Skeletal muscle tissue (tissue), 3 donors: ENCODE measurements at regions not wholly inside any gene's neighbourhood (a gene's known extent, or its start where the extent isn't known, plus 50 kb on each side); places are given as distances from the start of the nearest gene placed in this dataset.

ENCODE experiments used
- H3K27ac ChIP-seq: one replicate; pipeline ENCODE4 v1.7.0; 2013; ENCODE audit warnings: mild to moderate bottlenecking, low read depth, low read length, inconsistent platforms
- H3K27me3 ChIP-seq, 3 donors: one replicate each; pipeline ENCODE4 v1.7.0; 2013; ENCODE audit warnings: low read length in 3 of 3; ENCODE audit not compliant: control insufficient read depth in 3 of 3, insufficient read depth in 3 of 3
- H3K36me3 ChIP-seq, 3 donors: one replicate each; pipeline ENCODE4 v1.7.0; 2013; ENCODE audit warnings: low read length in 3 of 3; ENCODE audit not compliant: control insufficient read depth in 3 of 3, insufficient read depth in 3 of 3
- H3K4me1 ChIP-seq, 3 donors: one replicate each; pipeline ENCODE4 v1.7.0; 2013; ENCODE audit warnings: low read length in 3 of 3, mild to moderate bottlenecking in 3 of 3; ENCODE audit not compliant: control insufficient read depth in 3 of 3, insufficient read depth in 3 of 3
- H3K4me3 ChIP-seq, 3 donors: one replicate each; pipeline ENCODE4 v1.7.0; 2013; ENCODE audit warnings: low read length in 3 of 3
- H3K9ac ChIP-seq, 3 donors: one replicate each; pipeline ENCODE4 v1.7.0; 2013; ENCODE audit warnings: low read length in 3 of 3, mild to moderate bottlenecking in 3 of 3, moderate library complexity in 2 of 3, low read depth in 1 of 3
- H3K9me3 ChIP-seq, 3 donors: one replicate each; pipeline ENCODE4 v1.7.0; 2013; ENCODE audit warnings: low read length in 3 of 3; ENCODE audit not compliant: control insufficient read depth in 3 of 3
- donor health status: Osteomylitis.

- Histone ChIP-seq H3K36me3 (no peaks in the 10 kb centered on the region), H3K9me3 (no peaks in the 10 kb centered on the region), H3K27ac (peak overlapping the region; percentile 17), H3K4me3 (peak overlapping the region in 1 of 3 donors; percentile 32), H3K4me1 (peaks cover 22 to 56% (median 43%) of the 10 kb centered on the region in 3 donors), H3K27me3 (no peaks in the 10 kb centered on the region), H3K9ac (peak overlapping the region; percentile 26 to 40 (median 34))
Observed at GRCh38 chr15:62440362-62441105, 275.4 kb upstream of the C2CD4B start.

- Histone ChIP-seq H3K27me3 (no peaks in the 10 kb centered on the region), H3K4me1 (peaks cover 26 to 62% (median 40%) of the 10 kb centered on the region in 3 donors), H3K4me3 (no peak overlapping the region), H3K9me3 (no peaks in the 10 kb centered on the region), H3K9ac (peak overlapping the region in 1 of 3 donors; percentile 22), H3K27ac (peak overlapping the region; percentile 50), H3K36me3 (no peaks in the 10 kb centered on the region)
Observed at GRCh38 chr15:62444104-62445022, 279.3 kb upstream of the C2CD4B start.

GRCh38 chr15:62445244-62445643, 280.2 kb upstream of the C2CD4B start:
- H3K9me3 ChIP-seq: no peaks in the 10 kb centered on the region
- peaks cover 23 to 60% (median 33%) of the 10 kb centered on the region in 3 donors for H3K4me1 ChIP-seq
- H3K9ac ChIP-seq: no peak overlapping the region
- no peak overlapping the region for H3K4me3 ChIP-seq
- no peaks in the 10 kb centered on the region for H3K36me3 ChIP-seq
- no peaks in the 10 kb centered on the region for H3K27me3 ChIP-seq
- peak overlapping the region; percentile 50 for H3K27ac ChIP-seq

- H3K27me3 ChIP-seq: no peaks in the 10 kb centered on the region
- H3K4me1 ChIP-seq: peaks cover 16 to 55% (median 28%) of the 10 kb centered on the region in 3 donors
- H3K27ac ChIP-seq: no peak overlapping the region
- H3K4me3 ChIP-seq: no peak overlapping the region
- H3K9me3 ChIP-seq: no peaks in the 10 kb centered on the region
- no peaks in the 10 kb centered on the region for H3K36me3 ChIP-seq
- no peak overlapping the region for H3K9ac ChIP-seq
Observed at GRCh38 chr15:62446984-62447383, 281.9 kb upstream of the C2CD4B start.

GRCh38 chr15:62447742-62448141, 282.7 kb upstream of the C2CD4B start:
- H3K4me1 ChIP-seq: peaks cover 20 to 63% (median 34%) of the 10 kb centered on the region in 3 donors
- H3K4me3 ChIP-seq: no peak overlapping the region
- H3K36me3 ChIP-seq: no peaks in the 10 kb centered on the region
- H3K27ac ChIP-seq: peak overlapping the region; percentile 33
- H3K9ac ChIP-seq: no peak overlapping the region
- H3K27me3 ChIP-seq: no peaks in the 10 kb centered on the region
- no peaks in the 10 kb centered on the region for H3K9me3 ChIP-seq

GRCh38 chr15:62449638-62450037, 284.6 kb upstream of the C2CD4B start:
- Histone ChIP-seq H3K4me1 (peaks cover 38 to 69% (median 45%) of the 10 kb centered on the region in 3 donors), H3K9me3 (no peaks in the 10 kb centered on the region)

GRCh38 chr15:62450061-62450460, 285.0 kb upstream of the C2CD4B start:
- H3K27ac ChIP-seq: no peak overlapping the region
- no peaks in the 10 kb centered on the region for H3K27me3 ChIP-seq
- no peak overlapping the region for H3K4me3 ChIP-seq
- H3K9me3 ChIP-seq: no peaks in the 10 kb centered on the region
- no peak overlapping the region for H3K9ac ChIP-seq
- H3K4me1 ChIP-seq: peaks cover 43 to 69% (median 45%) of the 10 kb centered on the region in 3 donors
- H3K36me3 ChIP-seq: no peaks in the 10 kb centered on the region

More at GRCh38 chr15:62449638-62450037, 284.6 kb upstream of the C2CD4B start:
- H3K27ac ChIP-seq: no peak overlapping the region
- H3K36me3 ChIP-seq: no peaks in the 10 kb centered on the region
- no peak overlapping the region for H3K9ac ChIP-seq
- no peak overlapping the region for H3K4me3 ChIP-seq
- H3K27me3 ChIP-seq: no peaks in the 10 kb centered on the region

- Histone ChIP-seq H3K27ac (no peak overlapping the region), H3K9me3 (no peaks in the 10 kb centered on the region), H3K27me3 (no peaks in the 10 kb centered on the region), H3K4me1 (peaks cover 62 to 88% (median 63%) of the 10 kb centered on the region in 3 donors), H3K9ac (no peak overlapping the region), H3K36me3 (no peaks in the 10 kb centered on the region), H3K4me3 (no peak overlapping the region)
Observed at GRCh38 chr15:62452026-62452425, 286.9 kb upstream of the C2CD4B start.

GRCh38 chr15:62452667-62453066, 287.6 kb upstream of the C2CD4B start:
- Histone ChIP-seq H3K9ac (no peak overlapping the region), H3K27me3 (no peaks in the 10 kb centered on the region), H3K4me3 (no peak overlapping the region), H3K9me3 (no peaks in the 10 kb centered on the region), H3K27ac (no peak overlapping the region), H3K36me3 (no peaks in the 10 kb centered on the region), H3K4me1 (peaks cover 68 to 88% (median 68%) of the 10 kb centered on the region in 3 donors)

- Histone ChIP-seq H3K9me3 (no peaks in the 10 kb centered on the region), H3K36me3 (no peaks in the 10 kb centered on the region), H3K27me3 (no peaks in the 10 kb centered on the region), H3K9ac (peak overlapping the region; percentile 34 to 69 (median 42)), H3K4me3 (peak overlapping the region in 1 of 3 donors; percentile 44), H3K4me1 (peaks cover 65 to 88% (median 65%) of the 10 kb centered on the region in 3 donors), H3K27ac (peak overlapping the region; percentile 83)
Observed at GRCh38 chr15:62453375-62453774, 288.3 kb upstream of the C2CD4B start.
